Activated T-cell treated with anti-CD3 and anti-CD28 coated beads for 48 hours (primary cell): ENCODE measurements at regions not wholly inside any gene's neighbourhood (a gene's known extent, or its start where the extent isn't known, plus 50 kb on each side); places are given as distances from the start of the nearest gene placed in this dataset.

Experiments
- DNase-seq: peaks from one replicate; pipeline ENCODE4 v3.0.0-alpha.2; 2020; ENCODE audit warnings: low read depth

- DNase-seq = no peak
Measured at GRCh38 chr12:90899456-90900182, 55.4 kb downstream of the CCER1 start.

- no peak for DNase-seq
Measured at GRCh38 chr12:90897986-90898385, 57.0 kb downstream of the CCER1 start.

- no peak for DNase-seq
Measured at GRCh38 chr12:90897316-90897715, 57.7 kb downstream of the CCER1 start.

GRCh38 chr12:90896821-90897220 is 58.2 kb downstream of the CCER1 start:
- no peak for DNase-seq

GRCh38 chr12:90896164-90896563 is 58.8 kb downstream of the CCER1 start:
- DNase-seq = no peak

- no peak for DNase-seq
Measured at GRCh38 chr12:90888316-90888715, 66.7 kb downstream of the CCER1 start.

- DNase-seq = no peak
Measured at GRCh38 chr12:90883456-90883855, 71.5 kb downstream of the CCER1 start.

GRCh38 chr12:90871726-90872096 is 83.3 kb downstream of the CCER1 start:
- DNase-seq = no peak

- no peak for DNase-seq
Measured at GRCh38 chr12:90870971-90871725, 83.8 kb downstream of the CCER1 start.

- no peak for DNase-seq
Measured at GRCh38 chr12:90868626-90869025, 86.3 kb downstream of the CCER1 start.

- DNase-seq = no peak
Measured at GRCh38 chr12:90859591-90859990, 95.4 kb downstream of the CCER1 start.

- DNase-seq = no peak
Measured at GRCh38 chr12:90858252-90858651, 96.7 kb downstream of the CCER1 start.

- DNase-seq = no peak
Measured at GRCh38 chr12:90855534-90855933, 99.4 kb downstream of the CCER1 start.

- DNase-seq = no peak
Measured at GRCh38 chr12:90854136-90854689, 100.8 kb downstream of the CCER1 start.

- no peak for DNase-seq
Measured at GRCh38 chr12:90851800-90852718, 102.9 kb downstream of the CCER1 start.

- no peak for DNase-seq
Measured at GRCh38 chr12:90842477-90842876, 112.5 kb downstream of the CCER1 start.

GRCh38 chr12:90841336-90841735 is 113.6 kb downstream of the CCER1 start:
- no peak for DNase-seq

GRCh38 chr12:90839346-90839745 is 115.6 kb downstream of the CCER1 start:
- DNase-seq = no peak

GRCh38 chr12:90836689-90837088 is 118.3 kb downstream of the CCER1 start:
- DNase-seq = no peak

- DNase-seq = no peak
Measured at GRCh38 chr12:90833228-90833627, 121.7 kb downstream of the CCER1 start.

- DNase-seq = no peak
Measured at GRCh38 chr12:90832427-90832826, 122.5 kb downstream of the CCER1 start.

- DNase-seq = no peak
Measured at GRCh38 chr12:90831712-90832111, 123.3 kb downstream of the CCER1 start.
